Esophagus squamous epithelium (tissue), 4 donors: ENCODE measurements at regions not wholly inside any gene's neighbourhood (a gene's known extent, or its start where the extent isn't known, plus 50 kb on each side); places are given as distances from the start of the nearest gene placed in this dataset.

Source experiments
- CTCF ChIP-seq, 6 experiments: fragments of 450-650 bp in 4 of 6; fragments of 200-600 bp in 2 of 6; sonication (generic) in 2 of 6; IDR thresholded peaks; one replicate each; pipeline ENCODE4 v1.5.1; 2016 to 2019; ENCODE audit warnings: antibody characterized with exemption in 6 of 6, mild to moderate bottlenecking in 4 of 6, moderate library complexity in 4 of 6
- POLR2A ChIP-seq, 4 donors: fragments of 450-650 bp; IDR thresholded peaks; one replicate each; pipeline ENCODE4 v1.6.1; 2017; ENCODE audit warnings: antibody characterized with exemption in 4 of 4, mild to moderate bottlenecking in 4 of 4, moderate library complexity in 3 of 4

- TF ChIP-seq CTCF (IDR thresholded peaks at IDR 0.05) (no peak), POLR2A (IDR thresholded peaks at IDR 0.05) (no peak)
These were observed 310.9 kb downstream of the HRH4 start for GRCh38 chr18:24771300-24771699.
